HCT116 (cell line): ENCODE measurements at regions not wholly inside any gene's neighbourhood (a gene's known extent, or its start where the extent isn't known, plus 50 kb on each side); places are given as distances from the start of the nearest gene placed in this dataset.

ENCODE experiments used
- ATAC-seq: fragments of 200-7000 bp; cut with Tn5 transposase; 2 replicates; pipeline ENCODE4 v1.9.1; 2020; ENCODE audit warnings: mild to moderate bottlenecking, moderate library complexity
- BruUV-seq: library from RNA; stranded (reverse); fragments of 400-500 nt; replicated peaks from 2 replicates; lab custom pipeline; 2021; lab: Mats Ljungman, UMichigan
- CTCF ChIA-PET: fragments of 300-600 bp; sonication (Branson Sonifier 250); formaldehyde crosslinking; loops from one replicate; lab custom pipeline; 2021; ENCODE audit warnings: antibody characterized with exemption; lab: Charles Lee
- POLR2A ChIA-PET: fragments of 300-600, 350-600 bp; sonication (Branson Sonifier 250); formaldehyde crosslinking; loops from one replicate; lab custom pipeline; 2021; ENCODE audit warnings: antibody characterized with exemption; lab: Charles Lee
- RAD21 ChIA-PET, 2 experiments: fragments of 300-600 bp; sonication (Branson Sonifier 250); formaldehyde crosslinking; loops; one replicate each; lab custom pipeline; 2023; ENCODE audit warnings: low total read pairs in 2 of 2; ENCODE audit not compliant: uncharacterized antibody in 2 of 2, unreplicated experiment in 2 of 2, low non-redundant PET in 1 of 2; lab: Charles Lee
- DNase-seq: peaks from one replicate; pipeline ENCODE4 v3.0.0-alpha.2; 2010; ENCODE audit warnings: low read depth, low spot score
- H2AFZ ChIP-seq: fragments of 200-600 bp; shearing (Covaris generic), sonication (generic); 2 replicates; pipeline ENCODE4 v1.6.1; 2017; ENCODE audit warnings: low read depth, mixed run types, mixed read lengths, antibody characterized with exemption, low read length; ENCODE audit not compliant: poor library complexity, severe bottlenecking
- H3K27ac ChIP-seq: 2 replicates; pipeline ENCODE4 v1.5.1; 2012; ENCODE audit warnings: low read depth, low read length
- H3K27me3 ChIP-seq: fragments of 200-600 bp; sonication (generic); 2 replicates; pipeline ENCODE4 v1.6.1; 2016; ENCODE audit warnings: mixed run types, low read length, mixed read lengths; ENCODE audit not compliant: insufficient read depth
- H3K36me3 ChIP-seq, 2 experiments: fragments of 200-500 bp in 1 of 2; fragments of 200-600 bp in 1 of 2; sonication (Bioruptor generic) in 1 of 2; sonication (generic) in 1 of 2; 2 replicates each; pipeline versions ENCODE4 v1.5.1 to v1.6.1; 2014 to 2016; ENCODE audit warnings: low read length in 2 of 2, inconsistent platforms in 1 of 2, mixed read lengths in 1 of 2, mixed run types in 1 of 2; ENCODE audit not compliant: insufficient read depth in 2 of 2, control insufficient read depth in 1 of 2
- H3K4me1 ChIP-seq, 2 experiments: fragments of 200-600 bp in 1 of 2; sonication (generic) in 1 of 2; 2 replicates each; pipeline versions ENCODE4 v1.5.1 to v1.6.1; 2012 to 2017; ENCODE audit warnings: low read length in 2 of 2, inconsistent platforms in 1 of 2, mild to moderate bottlenecking in 1 of 2, mixed read lengths in 1 of 2, mixed run types in 1 of 2, moderate library complexity in 1 of 2; ENCODE audit not compliant: insufficient read depth in 2 of 2, control insufficient read depth in 1 of 2
- H3K4me2 ChIP-seq: fragments of 200-600 bp; sonication (generic); 2 replicates; pipeline ENCODE4 v1.6.1; 2017; ENCODE audit warnings: mixed run types, low read length, mixed read lengths
- H3K4me3 ChIP-seq, 2 experiments: fragments of 200-600 bp in 1 of 2; sonication (generic) in 1 of 2; replicated peaks in 1 of 2; 2 replicates each; pipeline ENCODE4 v1.5.1; 2011 to 2016; ENCODE audit warnings: low read length in 2 of 2, control low read depth in 1 of 2, low read depth in 1 of 2, mild to moderate bottlenecking in 1 of 2, mixed read lengths in 1 of 2, mixed run types in 1 of 2
- H3K79me2 ChIP-seq: fragments of 200-600 bp; sonication (generic); 2 replicates; pipeline ENCODE4 v1.6.1; 2017; ENCODE audit warnings: mild to moderate bottlenecking, mixed run types, low read length, moderate library complexity, mixed read lengths; ENCODE audit not compliant: insufficient read depth
- H3K9ac ChIP-seq: fragments of 200-600 bp; sonication (generic); 2 replicates; pipeline ENCODE4 v1.6.1; 2016; ENCODE audit warnings: low read length, mixed read lengths
- H3K9me2 ChIP-seq: fragments of 200-600 bp; sonication (generic), shearing (Covaris generic); 2 replicates; pipeline ENCODE4 v1.6.1; 2017; ENCODE audit warnings: mixed run types, mild to moderate bottlenecking, moderate library complexity; ENCODE audit not compliant: insufficient read depth
- H3K9me3 ChIP-seq, 2 experiments: fragments of 200-500 bp in 1 of 2; fragments of 200-600 bp in 1 of 2; sonication (Bioruptor generic) in 1 of 2; sonication (generic) in 1 of 2; 2 replicates each; pipeline ENCODE4 v1.6.1; 2014 to 2017; ENCODE audit warnings: low read length in 2 of 2, mixed read lengths in 2 of 2, inconsistent platforms in 1 of 2, low read depth in 1 of 2, mild to moderate bottlenecking in 1 of 2, mixed run types in 1 of 2, moderate library complexity in 1 of 2; ENCODE audit not compliant: control insufficient read depth in 1 of 2, insufficient read depth in 1 of 2
- H4K20me1 ChIP-seq: fragments of 200-600 bp; sonication (generic), shearing (Covaris generic); 2 replicates; pipeline ENCODE4 v1.6.1; 2017; ENCODE audit warnings: mixed run types, mild to moderate bottlenecking, moderate library complexity; ENCODE audit not compliant: insufficient read depth
- ATF3 ChIP-seq: IDR thresholded peaks from 2 replicates; pipeline ENCODE4 v1.6.1; 2012
- CEBPB ChIP-seq: IDR thresholded peaks from 2 replicates; pipeline ENCODE4 v1.6.1; 2012; ENCODE audit warnings: low read depth
- EGR1 ChIP-seq: IDR thresholded peaks from 2 replicates; pipeline ENCODE4 v1.6.1; 2012; ENCODE audit warnings: low read depth
- FOSL1 ChIP-seq: IDR thresholded peaks from 2 replicates; pipeline ENCODE4 v1.6.1; 2012; ENCODE audit warnings: low read depth
- MAX ChIP-seq: IDR thresholded peaks from 2 replicates; pipeline ENCODE4 v1.6.1; 2012
- POLR2A ChIP-seq: IDR thresholded peaks from 2 replicates; pipeline ENCODE4 v1.7.0; 2011; ENCODE audit warnings: borderline replicate concordance; ENCODE audit not compliant: insufficient read depth, insufficient read length; ENCODE audit errors: extremely low read depth
- RAD21 ChIP-seq: IDR thresholded peaks from 2 replicates; pipeline ENCODE4 v1.6.1; 2012; ENCODE audit warnings: low read depth, mild to moderate bottlenecking
- SIN3A ChIP-seq: IDR thresholded peaks from 2 replicates; pipeline ENCODE4 v1.6.1; 2012; ENCODE audit warnings: low read depth
- SRF ChIP-seq: IDR thresholded peaks from 2 replicates; pipeline ENCODE4 v1.6.1; 2012; ENCODE audit warnings: low read depth
- YY1 ChIP-seq: IDR thresholded peaks from 2 replicates; pipeline ENCODE4 v1.6.1; 2011; ENCODE audit warnings: low read length, low read depth, moderate library complexity, mild to moderate bottlenecking; ENCODE audit not compliant: insufficient replicate concordance; ENCODE audit errors: extremely low read depth
- ZFX ChIP-seq: fragments of 450-650 bp; IDR thresholded peaks from 2 replicates; pipeline ENCODE4 v1.6.1; 2017
- ZNF274 ChIP-seq: fragments of 200-500 bp; sonication (Bioruptor generic); IDR thresholded peaks from 2 replicates; pipeline ENCODE4 v1.6.1; 2014; ENCODE audit warnings: mild to moderate bottlenecking, low read depth, low read length, inconsistent platforms
- intact Hi-C: fragments of 100-400 bp; cut with micrococcal nuclease; formaldehyde crosslinking; loops from 2 replicates; pipeline ENCODE4 v1.10.0; 2022
- TF ChIP-seq, protein P1 (sequence below), 3 experiments: fragments of 200-600 bp in 1 of 3; sonication (generic) in 1 of 3; IDR thresholded peaks in 2 of 3; conservative IDR thresholded peaks in 1 of 3; 2 replicates each; pipeline ENCODE4 v1.5.1; 2012 to 2017; ENCODE audit warnings: low read depth in 2 of 3, low read length in 2 of 3, antibody characterized with exemption in 1 of 3, borderline replicate concordance in 1 of 3, control low read depth in 1 of 3, mild to moderate bottlenecking in 1 of 3, mixed read lengths in 1 of 3, mixed run types in 1 of 3, moderate library complexity in 1 of 3; ENCODE audit not compliant: insufficient read depth in 1 of 3

DNA sequence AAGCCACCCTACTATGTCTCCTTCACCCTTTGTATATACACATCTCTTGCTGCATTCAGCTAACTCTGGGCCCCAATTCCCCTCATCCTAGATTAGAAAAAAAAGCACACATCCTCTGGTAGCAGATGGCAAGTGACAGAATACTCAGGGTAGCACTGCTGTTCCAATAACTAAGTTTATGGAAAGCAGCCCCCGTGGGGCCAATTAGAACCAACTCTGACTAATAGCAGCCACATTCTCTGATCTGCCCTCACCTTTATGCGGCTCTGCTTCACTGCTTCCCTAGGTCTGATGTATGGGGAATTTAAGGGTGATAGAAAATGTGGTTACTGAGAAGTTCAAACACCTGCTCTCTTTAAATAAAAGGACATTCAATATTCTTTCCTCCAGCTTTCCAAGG, 74.9 kb upstream of the SETMAR start:
- RAD21 ChIA-PET: no interaction called here
- no peaks in the 10 kb centered on the region for H3K36me3 ChIP-seq
- no peak overlapping the region for H3K27ac ChIP-seq
- BruUV-seq: no TSS peak
- H2AFZ ChIP-seq: no peak overlapping the region
- no peak overlapping the region for H3K4me3 ChIP-seq
- intact Hi-C loops: no loop called here
- H4K20me1 ChIP-seq: no peaks in the 10 kb centered on the region
- no peaks in the 10 kb centered on the region for H3K9me3 ChIP-seq
- no peak overlapping the region for H3K4me2 ChIP-seq
- no peaks in the 10 kb centered on the region for H3K79me2 ChIP-seq
- ATAC-seq: no peak
- CTCF ChIA-PET: no interaction called here
- H3K27me3 ChIP-seq: peaks cover 12% of the 10 kb centered on the region; the same call in 1 of the 2 replicates
- H3K4me1 ChIP-seq: no peaks in the 10 kb centered on the region
- no peak overlapping the region for H3K9ac ChIP-seq
- no peak for DNase-seq
- POLR2A ChIA-PET: no interaction called here
- TF ChIP-seq CEBPB (no peak), SIN3A (no peak), SRF (no peak), YY1 (no peak), ATF3 (no peak), EGR1 (no peak), ZFX (no peak), FOSL1 (no peak), POLR2A (no peak), RAD21 (no peak), MAX (no peak), ZNF274 (no peak)
- TF ChIP-seq, protein P1, sequence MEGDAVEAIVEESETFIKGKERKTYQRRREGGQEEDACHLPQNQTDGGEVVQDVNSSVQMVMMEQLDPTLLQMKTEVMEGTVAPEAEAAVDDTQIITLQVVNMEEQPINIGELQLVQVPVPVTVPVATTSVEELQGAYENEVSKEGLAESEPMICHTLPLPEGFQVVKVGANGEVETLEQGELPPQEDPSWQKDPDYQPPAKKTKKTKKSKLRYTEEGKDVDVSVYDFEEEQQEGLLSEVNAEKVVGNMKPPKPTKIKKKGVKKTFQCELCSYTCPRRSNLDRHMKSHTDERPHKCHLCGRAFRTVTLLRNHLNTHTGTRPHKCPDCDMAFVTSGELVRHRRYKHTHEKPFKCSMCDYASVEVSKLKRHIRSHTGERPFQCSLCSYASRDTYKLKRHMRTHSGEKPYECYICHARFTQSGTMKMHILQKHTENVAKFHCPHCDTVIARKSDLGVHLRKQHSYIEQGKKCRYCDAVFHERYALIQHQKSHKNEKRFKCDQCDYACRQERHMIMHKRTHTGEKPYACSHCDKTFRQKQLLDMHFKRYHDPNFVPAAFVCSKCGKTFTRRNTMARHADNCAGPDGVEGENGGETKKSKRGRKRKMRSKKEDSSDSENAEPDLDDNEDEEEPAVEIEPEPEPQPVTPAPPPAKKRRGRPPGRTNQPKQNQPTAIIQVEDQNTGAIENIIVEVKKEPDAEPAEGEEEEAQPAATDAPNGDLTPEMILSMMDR (IDR thresholded peaks at IDR 0.05 in 2 of 3, conservative IDR thresholded peaks at IDR 0.05 in 1 of 3; ENCODE audit: borderline replicate concordance in 1 of 3, insufficient read depth in 1 of 3, low read depth in 2 of 3, low read length in 2 of 3): no peak
- no peaks in the 10 kb centered on the region for H3K9me2 ChIP-seq
